LNCAP (cell line): ENCODE measurements at regions not wholly inside any gene's neighbourhood (a gene's known extent, or its start where the extent isn't known, plus 50 kb on each side); places are given as distances from the start of the nearest gene placed in this dataset.

Source experiments
- CTCF ChIP-seq: fragments of 450-650 bp; IDR thresholded peaks from 2 replicates; pipeline ENCODE4 v1.5.1; 2017; ENCODE audit warnings: mild to moderate bottlenecking

GRCh38 chr15:79172032-79172481 is 81.5 kb upstream of the RASGRF1 start:
- TF ChIP-seq CTCF, result no peak

- TF ChIP-seq CTCF, result no peak
These were observed 80.9 kb upstream of the RASGRF1 start for GRCh38 chr15:79171320-79172031.

- no peak for TF ChIP-seq CTCF
These were observed 79.7 kb upstream of the RASGRF1 start for GRCh38 chr15:79170256-79170664.

GRCh38 chr15:79169526-79170133 is 79.0 kb upstream of the RASGRF1 start:
- TF ChIP-seq CTCF, result no peak

- no peak for TF ChIP-seq CTCF
These were observed 78.4 kb upstream of the RASGRF1 start for GRCh38 chr15:79168922-79169456.

GRCh38 chr15:79167776-79168175 is 77.2 kb upstream of the RASGRF1 start:
- TF ChIP-seq CTCF, result no peak

GRCh38 chr15:79166311-79166955 is 75.9 kb upstream of the RASGRF1 start:
- no peak for TF ChIP-seq CTCF
